MM.1S (cell line): ENCODE measurements at regions not wholly inside any gene's neighbourhood (a gene's known extent, or its start where the extent isn't known, plus 50 kb on each side); places are given as distances from the start of the nearest gene placed in this dataset.

ENCODE experiments used
- CTCF ChIP-seq: fragments of 300-600 bp; sonication (generic); IDR thresholded peaks from 2 replicates; pipeline ENCODE4 v1.5.1; 2016; ENCODE audit warnings: antibody characterized with exemption, low read length, mixed read lengths
- EZH2 ChIP-seq: fragments of 300-600 bp; sonication (generic); optimal IDR thresholded peaks from 2 replicates; pipeline ENCODE3; 2017; ENCODE audit warnings: low read depth, mild to moderate bottlenecking, antibody characterized with exemption, low read length, mixed read lengths
- EZH2phosphoT487 ChIP-seq: fragments of 300-600 bp; sonication (generic); IDR thresholded peaks from 2 replicates; pipeline ENCODE4 v1.6.1; 2018; ENCODE audit warnings: antibody characterized with exemption, low read length

GRCh38 chr15:37203050-37203449, 102.7 kb upstream of the MEIS2 start:
- TF ChIP-seq CTCF = no peak
- TF ChIP-seq EZH2phosphoT487 = no peak
- TF ChIP-seq EZH2 = no peak
